HCT116 (cell line): ENCODE measurements at regions not wholly inside any gene's neighbourhood (a gene's known extent, or its start where the extent isn't known, plus 50 kb on each side); places are given as distances from the start of the nearest gene placed in this dataset.

Experiments used
- ATAC-seq: fragments of 200-7000 bp; cut with Tn5 transposase; 2 replicates; pipeline ENCODE4 v1.9.1; 2020; ENCODE audit warnings: mild to moderate bottlenecking, moderate library complexity
- BruUV-seq: library from RNA; stranded (reverse); fragments of 400-500 nt; replicated peaks from 2 replicates; lab custom pipeline; 2021; lab: Mats Ljungman, UMichigan
- CTCF ChIA-PET: fragments of 300-600 bp; sonication (Branson Sonifier 250); formaldehyde crosslinking; loops from one replicate; lab custom pipeline; 2021; ENCODE audit warnings: antibody characterized with exemption; lab: Charles Lee
- POLR2A ChIA-PET: fragments of 300-600, 350-600 bp; sonication (Branson Sonifier 250); formaldehyde crosslinking; loops from one replicate; lab custom pipeline; 2021; ENCODE audit warnings: antibody characterized with exemption; lab: Charles Lee
- RAD21 ChIA-PET, 2 experiments: fragments of 300-600 bp; sonication (Branson Sonifier 250); formaldehyde crosslinking; loops; one replicate each; lab custom pipeline; 2023; ENCODE audit warnings: low total read pairs in 2 of 2; ENCODE audit not compliant: uncharacterized antibody in 2 of 2, unreplicated experiment in 2 of 2, low non-redundant PET in 1 of 2; lab: Charles Lee
- DNase-seq: peaks from one replicate; pipeline ENCODE4 v3.0.0-alpha.2; 2010; ENCODE audit warnings: low read depth, low spot score
- H2AFZ ChIP-seq: fragments of 200-600 bp; shearing (Covaris generic), sonication (generic); 2 replicates; pipeline ENCODE4 v1.6.1; 2017; ENCODE audit warnings: low read depth, mixed run types, mixed read lengths, antibody characterized with exemption, low read length; ENCODE audit not compliant: poor library complexity, severe bottlenecking
- H3K27ac ChIP-seq: 2 replicates; pipeline ENCODE4 v1.5.1; 2012; ENCODE audit warnings: low read depth, low read length
- H3K27me3 ChIP-seq: fragments of 200-600 bp; sonication (generic); 2 replicates; pipeline ENCODE4 v1.6.1; 2016; ENCODE audit warnings: mixed run types, low read length, mixed read lengths; ENCODE audit not compliant: insufficient read depth
- H3K36me3 ChIP-seq, 2 experiments: fragments of 200-500 bp in 1 of 2; fragments of 200-600 bp in 1 of 2; sonication (Bioruptor generic) in 1 of 2; sonication (generic) in 1 of 2; 2 replicates each; pipeline versions ENCODE4 v1.5.1 to v1.6.1; 2014 to 2016; ENCODE audit warnings: low read length in 2 of 2, inconsistent platforms in 1 of 2, mixed read lengths in 1 of 2, mixed run types in 1 of 2; ENCODE audit not compliant: insufficient read depth in 2 of 2, control insufficient read depth in 1 of 2
- H3K4me1 ChIP-seq, 2 experiments: fragments of 200-600 bp in 1 of 2; sonication (generic) in 1 of 2; 2 replicates each; pipeline versions ENCODE4 v1.5.1 to v1.6.1; 2012 to 2017; ENCODE audit warnings: low read length in 2 of 2, inconsistent platforms in 1 of 2, mild to moderate bottlenecking in 1 of 2, mixed read lengths in 1 of 2, mixed run types in 1 of 2, moderate library complexity in 1 of 2; ENCODE audit not compliant: insufficient read depth in 2 of 2, control insufficient read depth in 1 of 2
- H3K4me2 ChIP-seq: fragments of 200-600 bp; sonication (generic); 2 replicates; pipeline ENCODE4 v1.6.1; 2017; ENCODE audit warnings: mixed run types, low read length, mixed read lengths
- H3K4me3 ChIP-seq, 2 experiments: fragments of 200-600 bp in 1 of 2; sonication (generic) in 1 of 2; replicated peaks in 1 of 2; 2 replicates each; pipeline ENCODE4 v1.5.1; 2011 to 2016; ENCODE audit warnings: low read length in 2 of 2, control low read depth in 1 of 2, low read depth in 1 of 2, mild to moderate bottlenecking in 1 of 2, mixed read lengths in 1 of 2, mixed run types in 1 of 2
- H3K79me2 ChIP-seq: fragments of 200-600 bp; sonication (generic); 2 replicates; pipeline ENCODE4 v1.6.1; 2017; ENCODE audit warnings: mild to moderate bottlenecking, mixed run types, low read length, moderate library complexity, mixed read lengths; ENCODE audit not compliant: insufficient read depth
- H3K9ac ChIP-seq: fragments of 200-600 bp; sonication (generic); 2 replicates; pipeline ENCODE4 v1.6.1; 2016; ENCODE audit warnings: low read length, mixed read lengths
- H3K9me2 ChIP-seq: fragments of 200-600 bp; sonication (generic), shearing (Covaris generic); 2 replicates; pipeline ENCODE4 v1.6.1; 2017; ENCODE audit warnings: mixed run types, mild to moderate bottlenecking, moderate library complexity; ENCODE audit not compliant: insufficient read depth
- H3K9me3 ChIP-seq, 2 experiments: fragments of 200-500 bp in 1 of 2; fragments of 200-600 bp in 1 of 2; sonication (Bioruptor generic) in 1 of 2; sonication (generic) in 1 of 2; 2 replicates each; pipeline ENCODE4 v1.6.1; 2014 to 2017; ENCODE audit warnings: low read length in 2 of 2, mixed read lengths in 2 of 2, inconsistent platforms in 1 of 2, low read depth in 1 of 2, mild to moderate bottlenecking in 1 of 2, mixed run types in 1 of 2, moderate library complexity in 1 of 2; ENCODE audit not compliant: control insufficient read depth in 1 of 2, insufficient read depth in 1 of 2
- H4K20me1 ChIP-seq: fragments of 200-600 bp; sonication (generic), shearing (Covaris generic); 2 replicates; pipeline ENCODE4 v1.6.1; 2017; ENCODE audit warnings: mixed run types, mild to moderate bottlenecking, moderate library complexity; ENCODE audit not compliant: insufficient read depth
- CBX3 ChIP-seq: IDR thresholded peaks from 2 replicates; pipeline ENCODE4 v1.6.1; 2012; ENCODE audit warnings: low read depth
- CEBPB ChIP-seq: IDR thresholded peaks from 2 replicates; pipeline ENCODE4 v1.6.1; 2012; ENCODE audit warnings: low read depth
- EGR1 ChIP-seq: IDR thresholded peaks from 2 replicates; pipeline ENCODE4 v1.6.1; 2012; ENCODE audit warnings: low read depth
- ELF1 ChIP-seq: IDR thresholded peaks from 2 replicates; pipeline ENCODE4 v1.6.1; 2012; ENCODE audit warnings: low read depth, borderline replicate concordance
- FOSL1 ChIP-seq: IDR thresholded peaks from 2 replicates; pipeline ENCODE4 v1.6.1; 2012; ENCODE audit warnings: low read depth
- POLR2A ChIP-seq: IDR thresholded peaks from 2 replicates; pipeline ENCODE4 v1.7.0; 2011; ENCODE audit warnings: borderline replicate concordance; ENCODE audit not compliant: insufficient read depth, insufficient read length; ENCODE audit errors: extremely low read depth
- POLR2AphosphoS5 ChIP-seq: IDR thresholded peaks from 2 replicates; pipeline ENCODE4 v1.6.1; 2011; ENCODE audit warnings: mild to moderate bottlenecking, low read depth, low read length, moderate library complexity
- RAD21 ChIP-seq: IDR thresholded peaks from 2 replicates; pipeline ENCODE4 v1.6.1; 2012; ENCODE audit warnings: low read depth, mild to moderate bottlenecking
- SRF ChIP-seq: IDR thresholded peaks from 2 replicates; pipeline ENCODE4 v1.6.1; 2012; ENCODE audit warnings: low read depth
- ZNF274 ChIP-seq: fragments of 200-500 bp; sonication (Bioruptor generic); IDR thresholded peaks from 2 replicates; pipeline ENCODE4 v1.6.1; 2014; ENCODE audit warnings: mild to moderate bottlenecking, low read depth, low read length, inconsistent platforms
- intact Hi-C: fragments of 100-400 bp; cut with micrococcal nuclease; formaldehyde crosslinking; loops from 2 replicates; pipeline ENCODE4 v1.10.0; 2022
- TF ChIP-seq, protein P1 (sequence below), 3 experiments: fragments of 200-600 bp in 1 of 3; sonication (generic) in 1 of 3; IDR thresholded peaks in 2 of 3; conservative IDR thresholded peaks in 1 of 3; 2 replicates each; pipeline ENCODE4 v1.5.1; 2012 to 2017; ENCODE audit warnings: low read depth in 2 of 3, low read length in 2 of 3, antibody characterized with exemption in 1 of 3, borderline replicate concordance in 1 of 3, control low read depth in 1 of 3, mild to moderate bottlenecking in 1 of 3, mixed read lengths in 1 of 3, mixed run types in 1 of 3, moderate library complexity in 1 of 3; ENCODE audit not compliant: insufficient read depth in 1 of 3

DNA sequence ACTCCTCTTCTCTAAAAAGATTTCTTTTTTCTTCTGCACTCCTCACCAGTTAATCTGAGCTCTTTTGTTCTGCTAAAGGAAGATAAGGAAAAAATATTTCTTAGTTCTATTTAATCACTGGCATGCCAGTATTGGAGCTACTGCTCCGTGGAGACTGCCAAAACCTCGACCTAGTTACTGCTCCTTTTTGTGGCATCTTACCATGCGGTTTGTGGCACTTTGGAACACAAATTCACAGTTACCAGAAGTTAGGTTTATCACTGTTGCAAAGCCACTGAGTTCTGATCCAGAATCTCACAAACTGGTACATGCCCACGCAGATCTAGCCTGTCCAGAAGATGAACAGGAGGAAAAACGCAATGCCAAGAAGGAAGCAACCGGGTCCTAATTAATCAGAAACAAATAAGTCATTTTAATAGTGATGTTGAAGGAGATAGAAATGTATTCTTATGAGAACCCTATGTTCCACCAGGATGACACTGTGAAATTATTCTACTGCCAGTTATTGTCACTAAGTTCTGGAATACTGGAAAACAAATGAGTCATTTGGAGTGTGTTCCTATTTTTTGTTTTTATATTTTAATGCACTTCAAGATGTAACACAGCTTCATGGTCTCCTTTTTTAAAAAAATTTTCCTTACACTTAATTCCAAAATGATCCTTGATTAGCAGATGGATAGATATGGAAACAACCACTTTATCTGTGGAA, 106.7 kb upstream of the GK2 start:
- BruUV-seq = no TSS peak
- Histone ChIP-seq H3K79me2 (no peaks in the 10 kb centered on the region), H3K4me1 (no peaks in the 10 kb centered on the region), H3K9ac (no peak overlapping the region), H2AFZ (no peak overlapping the region), H3K27ac (no peak overlapping the region), H3K27me3 (peaks cover 17% of the 10 kb centered on the region), H3K9me2 (no peaks in the 10 kb centered on the region), H3K9me3 (no peaks in the 10 kb centered on the region), H3K36me3 (no peaks in the 10 kb centered on the region), H4K20me1 (no peaks in the 10 kb centered on the region), H3K4me2 (no peak overlapping the region), H3K4me3 (no peak overlapping the region)
- intact Hi-C loops = no loop called here
- ChIA-PET RAD21 (no interaction called here), CTCF (no interaction called here), POLR2A (no interaction called here)
- DNase-seq = no peak
- TF ChIP-seq CEBPB (no peak), EGR1 (no peak), CBX3 (no peak), POLR2A (no peak), RAD21 (no peak), ZNF274 (no peak), FOSL1 (no peak), POLR2AphosphoS5 (no peak), ELF1 (no peak), SRF (no peak)
- TF ChIP-seq, protein P1, sequence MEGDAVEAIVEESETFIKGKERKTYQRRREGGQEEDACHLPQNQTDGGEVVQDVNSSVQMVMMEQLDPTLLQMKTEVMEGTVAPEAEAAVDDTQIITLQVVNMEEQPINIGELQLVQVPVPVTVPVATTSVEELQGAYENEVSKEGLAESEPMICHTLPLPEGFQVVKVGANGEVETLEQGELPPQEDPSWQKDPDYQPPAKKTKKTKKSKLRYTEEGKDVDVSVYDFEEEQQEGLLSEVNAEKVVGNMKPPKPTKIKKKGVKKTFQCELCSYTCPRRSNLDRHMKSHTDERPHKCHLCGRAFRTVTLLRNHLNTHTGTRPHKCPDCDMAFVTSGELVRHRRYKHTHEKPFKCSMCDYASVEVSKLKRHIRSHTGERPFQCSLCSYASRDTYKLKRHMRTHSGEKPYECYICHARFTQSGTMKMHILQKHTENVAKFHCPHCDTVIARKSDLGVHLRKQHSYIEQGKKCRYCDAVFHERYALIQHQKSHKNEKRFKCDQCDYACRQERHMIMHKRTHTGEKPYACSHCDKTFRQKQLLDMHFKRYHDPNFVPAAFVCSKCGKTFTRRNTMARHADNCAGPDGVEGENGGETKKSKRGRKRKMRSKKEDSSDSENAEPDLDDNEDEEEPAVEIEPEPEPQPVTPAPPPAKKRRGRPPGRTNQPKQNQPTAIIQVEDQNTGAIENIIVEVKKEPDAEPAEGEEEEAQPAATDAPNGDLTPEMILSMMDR (IDR thresholded peaks at IDR 0.05 in 2 of 3, conservative IDR thresholded peaks at IDR 0.05 in 1 of 3; ENCODE audit: borderline replicate concordance in 1 of 3, insufficient read depth in 1 of 3, low read depth in 2 of 3, low read length in 2 of 3) = no peak
- ATAC-seq = no peak
